ENCODE measurements at regions not wholly inside any gene's neighbourhood (a gene's known extent, or its start where the extent isn't known, plus 50 kb on each side); places are given as distances from the start of the nearest gene placed in this dataset.

- no peak for DNase-seq (ENCODE audit: low spot score)
- TF ChIP-seq CTCF (IDR thresholded peaks at IDR 0.05; ENCODE audit: extremely low read depth, missing control alignments), result no peak
Measured at GRCh38 chr7:130947792-130948580, 214.0 kb upstream of the KLF14 start.

- DNase-seq (ENCODE audit: low spot score), result no peak
- TF ChIP-seq CTCF (IDR thresholded peaks at IDR 0.05; ENCODE audit: extremely low read depth, missing control alignments), result no peak
Measured at GRCh38 chr7:130948822-130949221, 214.8 kb upstream of the KLF14 start.

GRCh38 chr7:130949550-130949949 is 215.5 kb upstream of the KLF14 start:
- no peak for TF ChIP-seq CTCF (IDR thresholded peaks at IDR 0.05; ENCODE audit: extremely low read depth, missing control alignments)
- DNase-seq (ENCODE audit: low spot score), result no peak

- no peak for DNase-seq (ENCODE audit: low spot score)
- no peak for TF ChIP-seq CTCF (IDR thresholded peaks at IDR 0.05; ENCODE audit: extremely low read depth, missing control alignments)
Measured at GRCh38 chr7:130950054-130950453, 216.0 kb upstream of the KLF14 start.

GRCh38 chr7:130950741-130951140 is 216.7 kb upstream of the KLF14 start:
- no peak for TF ChIP-seq CTCF (IDR thresholded peaks at IDR 0.05; ENCODE audit: extremely low read depth, missing control alignments)
- DNase-seq (ENCODE audit: low spot score), result no peak

GRCh38 chr7:130951303-130951975 is 217.4 kb upstream of the KLF14 start:
- TF ChIP-seq CTCF (IDR thresholded peaks at IDR 0.05; ENCODE audit: extremely low read depth, missing control alignments), result no peak
- DNase-seq (ENCODE audit: low spot score), result peak; percentile 13

Data from GM20000 (cell line).